ENCODE measurements at regions not wholly inside any gene's neighbourhood (a gene's known extent, or its start where the extent isn't known, plus 50 kb on each side); places are given as distances from the start of the nearest gene placed in this dataset.

- DNase-seq = no peak
Observed at GRCh38 chr16:9308356-9308801, 216.9 kb downstream of the HAPSTR1 start.

GRCh38 chr16:9308850-9309249 lies 217.4 kb downstream of the HAPSTR1 start:
- DNase-seq = no peak

- no peak for DNase-seq
Observed at GRCh38 chr16:9309844-9310243, 218.4 kb downstream of the HAPSTR1 start.

GRCh38 chr16:9311303-9311954 lies 220.0 kb downstream of the HAPSTR1 start:
- DNase-seq = no peak

- no peak for DNase-seq
Observed at GRCh38 chr16:9316008-9316407, 224.6 kb downstream of the HAPSTR1 start.

- DNase-seq = no peak
Observed at GRCh38 chr16:9316615-9317014, 225.2 kb downstream of the HAPSTR1 start.

- DNase-seq = no peak
Observed at GRCh38 chr16:9318764-9319163, 227.3 kb downstream of the HAPSTR1 start.

- DNase-seq = no peak
Observed at GRCh38 chr16:9322769-9323168, 231.3 kb downstream of the HAPSTR1 start.

GRCh38 chr16:9323170-9323569 lies 231.7 kb downstream of the HAPSTR1 start:
- no peak for DNase-seq

- no peak for DNase-seq
Observed at GRCh38 chr16:9327253-9327652, 235.8 kb downstream of the HAPSTR1 start.

- no peak for DNase-seq
Observed at GRCh38 chr16:9328411-9328810, 237.0 kb downstream of the HAPSTR1 start.

- no peak for DNase-seq
Observed at GRCh38 chr16:9330095-9330494, 238.7 kb downstream of the HAPSTR1 start.

GRCh38 chr16:9331503-9331902 lies 240.1 kb downstream of the HAPSTR1 start:
- DNase-seq = no peak

- DNase-seq = no peak
Observed at GRCh38 chr16:9332574-9333148, 241.2 kb downstream of the HAPSTR1 start.

- no peak for DNase-seq
Observed at GRCh38 chr16:9333469-9333868, 242.0 kb downstream of the HAPSTR1 start.

- no peak for DNase-seq
Observed at GRCh38 chr16:9334103-9334502, 242.7 kb downstream of the HAPSTR1 start.

GRCh38 chr16:9337308-9338032 lies 246.0 kb downstream of the HAPSTR1 start:
- DNase-seq = no peak

GRCh38 chr16:9338068-9338467 lies 246.6 kb downstream of the HAPSTR1 start:
- no peak for DNase-seq

- DNase-seq = no peak
Observed at GRCh38 chr16:9338510-9338909, 247.1 kb downstream of the HAPSTR1 start.

- DNase-seq = no peak
Observed at GRCh38 chr16:9340526-9341256, 249.2 kb downstream of the HAPSTR1 start.

- DNase-seq = no peak
Observed at GRCh38 chr16:9343276-9343675, 251.8 kb downstream of the HAPSTR1 start.

- no peak for DNase-seq
Observed at GRCh38 chr16:9344508-9344907, 253.1 kb downstream of the HAPSTR1 start.

- DNase-seq = no peak
Observed at GRCh38 chr16:9345046-9345445, 253.6 kb downstream of the HAPSTR1 start.

GRCh38 chr16:9345880-9346279 lies 254.4 kb downstream of the HAPSTR1 start:
- DNase-seq = no peak
